ENCODE measurements at regions not wholly inside any gene's neighbourhood (a gene's known extent, or its start where the extent isn't known, plus 50 kb on each side); places are given as distances from the start of the nearest gene placed in this dataset.
"Not testable (repeated sequence)": the region's sequence is repeated elsewhere in the genome, so short reads cannot be mapped to it uniquely, and the experiment has no call there.

DNA sequence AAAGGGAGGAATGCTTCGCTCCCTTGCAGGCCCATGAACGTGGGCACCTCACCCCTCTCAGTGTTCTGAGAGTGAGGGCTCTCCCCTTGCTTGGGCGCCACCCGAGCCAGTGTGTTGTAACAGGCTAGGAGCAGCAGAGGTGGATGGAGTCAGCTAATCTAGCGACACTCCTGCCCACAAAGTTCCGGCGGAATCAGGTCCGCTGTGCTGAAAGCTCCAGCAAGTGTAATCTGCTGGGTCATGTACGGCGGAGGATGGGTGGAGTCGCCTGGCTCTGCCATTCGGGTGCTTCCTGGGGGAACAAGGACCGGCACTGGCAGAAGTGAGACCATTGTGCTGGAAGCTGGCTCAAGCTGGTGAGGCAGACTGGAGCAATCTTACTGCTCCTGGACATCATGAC lies 1310.1 kb downstream of the EPHA7 start:
- Mint-ChIP-seq H3K4me3 (no peak overlapping the region), H3K27ac (no peak overlapping the region), H3K4me1 (no peaks in the 10 kb centered on the region), H3K27me3 (ENCODE audit: low read depth) (no peaks in the 10 kb centered on the region), H3K36me3 (ENCODE audit: low read depth) (no peaks in the 10 kb centered on the region), H3K9me3 (peaks cover 32% of the 10 kb centered on the region)
- TF ChIP-seq, protein P1, sequence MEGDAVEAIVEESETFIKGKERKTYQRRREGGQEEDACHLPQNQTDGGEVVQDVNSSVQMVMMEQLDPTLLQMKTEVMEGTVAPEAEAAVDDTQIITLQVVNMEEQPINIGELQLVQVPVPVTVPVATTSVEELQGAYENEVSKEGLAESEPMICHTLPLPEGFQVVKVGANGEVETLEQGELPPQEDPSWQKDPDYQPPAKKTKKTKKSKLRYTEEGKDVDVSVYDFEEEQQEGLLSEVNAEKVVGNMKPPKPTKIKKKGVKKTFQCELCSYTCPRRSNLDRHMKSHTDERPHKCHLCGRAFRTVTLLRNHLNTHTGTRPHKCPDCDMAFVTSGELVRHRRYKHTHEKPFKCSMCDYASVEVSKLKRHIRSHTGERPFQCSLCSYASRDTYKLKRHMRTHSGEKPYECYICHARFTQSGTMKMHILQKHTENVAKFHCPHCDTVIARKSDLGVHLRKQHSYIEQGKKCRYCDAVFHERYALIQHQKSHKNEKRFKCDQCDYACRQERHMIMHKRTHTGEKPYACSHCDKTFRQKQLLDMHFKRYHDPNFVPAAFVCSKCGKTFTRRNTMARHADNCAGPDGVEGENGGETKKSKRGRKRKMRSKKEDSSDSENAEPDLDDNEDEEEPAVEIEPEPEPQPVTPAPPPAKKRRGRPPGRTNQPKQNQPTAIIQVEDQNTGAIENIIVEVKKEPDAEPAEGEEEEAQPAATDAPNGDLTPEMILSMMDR (IDR thresholded peaks at IDR 0.05; ENCODE audit: unreplicated experiment in 3 of 3) = no peak

DNA sequence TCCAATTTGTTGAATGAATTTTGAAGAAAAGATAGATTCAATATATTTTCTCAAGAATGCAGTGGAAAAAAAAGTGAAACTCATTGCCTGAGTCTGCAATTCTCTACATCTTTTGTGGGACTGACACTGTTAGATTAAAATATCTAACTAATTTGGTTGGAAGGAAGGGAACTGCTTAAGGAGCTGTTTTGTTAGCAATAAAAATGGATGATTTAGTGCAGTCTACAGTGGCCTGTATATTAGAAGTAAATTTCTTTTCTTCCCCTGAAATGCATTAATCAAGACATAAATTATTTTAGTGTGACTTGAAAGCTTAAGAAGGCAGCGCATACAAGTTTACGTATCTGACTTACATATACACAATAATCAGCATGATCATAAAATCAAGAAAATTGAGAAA lies 1332.6 kb downstream of the EPHA7 start:
- H3K4me3 Mint-ChIP-seq = no peak overlapping the region
- peaks cover 3% of the 10 kb centered on the region for H3K27me3 Mint-ChIP-seq (ENCODE audit: low read depth)
- TF ChIP-seq, protein P1 (IDR thresholded peaks at IDR 0.05; ENCODE audit: unreplicated experiment in 3 of 3) = no peak
- no peaks in the 10 kb centered on the region for H3K4me1 Mint-ChIP-seq
- H3K9me3 Mint-ChIP-seq = peaks cover 18% of the 10 kb centered on the region
- H3K36me3 Mint-ChIP-seq (ENCODE audit: low read depth) = no peaks in the 10 kb centered on the region
- H3K27ac Mint-ChIP-seq = no peak overlapping the region

DNA sequence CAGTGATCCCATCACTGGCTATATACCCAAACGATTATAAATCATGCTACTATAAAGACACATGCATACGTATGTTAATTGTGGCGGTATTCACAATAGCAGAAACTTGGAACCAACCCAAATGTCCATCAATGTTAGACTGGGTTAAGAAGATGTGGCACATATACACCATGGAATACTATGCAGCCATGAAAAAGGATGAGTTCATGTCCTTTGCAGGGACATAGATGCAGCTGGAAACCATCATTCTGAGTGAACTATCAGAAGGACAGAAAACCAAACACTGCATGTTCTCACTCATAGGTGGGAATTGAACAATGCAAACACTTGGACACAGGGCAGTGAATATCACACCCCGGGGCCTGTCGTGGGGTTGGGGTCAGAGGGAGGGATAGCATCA lies 1335.4 kb downstream of the EPHA7 start:
- not testable (repeated sequence) for H3K27me3 Mint-ChIP-seq (ENCODE audit: low read depth); H3K27ac Mint-ChIP-seq; H3K4me1 Mint-ChIP-seq; H3K4me3 Mint-ChIP-seq; H3K36me3 Mint-ChIP-seq (ENCODE audit: low read depth)
- H3K9me3 Mint-ChIP-seq = peaks cover 38% of the 10 kb centered on the region

DNA sequence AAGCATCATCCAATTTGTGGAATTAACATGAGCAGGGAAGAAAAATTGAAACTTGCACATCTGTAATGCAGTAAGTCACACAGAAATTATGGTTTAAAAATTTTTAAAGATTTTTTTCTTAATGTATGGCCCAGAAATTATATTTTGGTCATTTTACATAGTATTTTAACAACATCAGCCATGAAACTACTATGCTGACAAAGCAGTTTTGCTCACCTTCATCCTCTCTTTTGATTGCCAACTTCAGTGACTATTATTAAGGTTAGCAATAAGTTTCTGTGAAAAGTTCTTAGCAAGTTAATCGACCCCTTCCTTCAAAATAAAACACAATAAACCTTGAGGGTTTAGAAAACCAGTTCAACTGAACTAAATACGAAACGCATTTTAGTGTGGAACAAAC lies 1347.0 kb downstream of the EPHA7 start:
- no peaks in the 10 kb centered on the region for H3K27me3 Mint-ChIP-seq (ENCODE audit: low read depth)
- TF ChIP-seq, protein P1 (IDR thresholded peaks at IDR 0.05; ENCODE audit: unreplicated experiment in 3 of 3) = no peak
- H3K4me3 Mint-ChIP-seq = no peak overlapping the region
- H3K4me1 Mint-ChIP-seq = peaks cover 17% of the 10 kb centered on the region
- no peak overlapping the region for H3K27ac Mint-ChIP-seq
- H3K36me3 Mint-ChIP-seq (ENCODE audit: low read depth) = no peaks in the 10 kb centered on the region
- H3K9me3 Mint-ChIP-seq = peaks cover 6% of the 10 kb centered on the region

DNA sequence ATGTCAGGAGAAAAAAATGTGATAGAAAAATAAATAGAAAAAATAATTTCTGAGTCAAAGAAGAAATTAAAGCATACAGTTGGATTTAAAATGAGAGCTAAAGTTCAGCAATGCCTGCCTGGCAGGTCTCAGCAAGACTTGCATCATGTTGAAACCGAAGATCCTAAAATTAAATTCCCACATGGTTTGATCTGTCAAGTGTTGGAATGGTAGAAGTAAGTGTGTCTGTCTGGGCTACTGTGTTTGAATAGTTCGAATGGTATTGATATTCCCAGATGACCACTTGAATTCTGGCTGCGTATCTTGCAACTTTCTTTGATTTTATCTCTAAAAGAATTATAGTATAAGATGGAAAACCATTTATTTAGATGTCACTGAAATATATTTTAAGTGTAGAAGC lies 1349.6 kb downstream of the EPHA7 start:
- Mint-ChIP-seq H3K4me1 (peaks cover 17% of the 10 kb centered on the region), H3K27ac (peak overlapping the region in 1 of 3 experiments; percentile 73), H3K9me3 (no peaks in the 10 kb centered on the region), H3K27me3 (ENCODE audit: low read depth) (no peaks in the 10 kb centered on the region), H3K4me3 (no peak overlapping the region), H3K36me3 (ENCODE audit: low read depth) (no peaks in the 10 kb centered on the region)
- TF ChIP-seq, protein P1 (IDR thresholded peaks at IDR 0.05; ENCODE audit: unreplicated experiment in 3 of 3) = no peak

DNA sequence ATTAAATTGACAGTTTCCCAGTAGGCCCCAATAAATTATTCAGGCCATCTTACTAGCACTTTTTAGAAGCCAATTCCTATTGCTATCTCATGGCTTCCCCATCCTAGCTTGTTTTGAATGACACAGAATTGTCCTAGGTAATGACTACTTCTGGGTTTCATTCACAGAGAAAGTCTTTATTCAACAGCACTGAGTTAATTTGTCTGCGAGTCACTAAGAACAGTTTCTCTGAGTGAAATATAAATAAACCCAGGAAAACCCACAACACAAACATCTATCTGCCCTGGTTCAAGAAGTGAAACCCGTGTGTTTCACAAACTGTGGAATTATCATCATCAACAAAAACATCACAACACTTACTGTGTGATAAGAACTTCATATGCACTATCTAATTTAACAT lies 1366.8 kb downstream of the EPHA7 start:
- no peak overlapping the region for H3K27ac Mint-ChIP-seq
- no peaks in the 10 kb centered on the region for H3K9me3 Mint-ChIP-seq
- H3K4me1 Mint-ChIP-seq = peaks cover 9% of the 10 kb centered on the region
- H3K36me3 Mint-ChIP-seq (ENCODE audit: low read depth) = no peaks in the 10 kb centered on the region
- TF ChIP-seq, protein P1 (IDR thresholded peaks at IDR 0.05; ENCODE audit: unreplicated experiment in 3 of 3) = no peak
- no peak overlapping the region for H3K4me3 Mint-ChIP-seq
- H3K27me3 Mint-ChIP-seq (ENCODE audit: low read depth) = no peaks in the 10 kb centered on the region

Data from nephron (organoid).